ENCODE measurements at regions not wholly inside any gene's neighbourhood (a gene's known extent, or its start where the extent isn't known, plus 50 kb on each side); places are given as distances from the start of the nearest gene placed in this dataset.

GRCh38 chr1:193674292-193674944 is 488.0 kb upstream of the B3GALT2 start:
- FAIRE-seq (no peak), DNase-seq (ENCODE audit: insufficient read length, low spot score) (no peak)
- TF ChIP-seq POU2F2 (IDR thresholded peaks at IDR 0.05; ENCODE audit: low read depth, low read length) = no peak
- no peak for TF ChIP-seq SPI1 (IDR thresholded peaks at IDR 0.05; ENCODE audit: low read depth, low read length)
- no peak for TF ChIP-seq PAX5 (IDR thresholded peaks at IDR 0.05; ENCODE audit: insufficient read depth, low read length, severe bottlenecking)
- TF ChIP-seq POLR2A (IDR thresholded peaks at IDR 0.05; ENCODE audit: low read depth, low read length) = no peak
- TF ChIP-seq POLR2AphosphoS5 (IDR thresholded peaks at IDR 0.05; ENCODE audit: low read depth, low read length) = no peak
- no peak for TF ChIP-seq TAF1 (IDR thresholded peaks at IDR 0.05; ENCODE audit: low read depth, low read length)

GRCh38 chr1:193666485-193667083 is 480.2 kb upstream of the B3GALT2 start:
- TF ChIP-seq SPI1 (IDR thresholded peaks at IDR 0.05; ENCODE audit: low read depth, low read length) (no peak), TAF1 (IDR thresholded peaks at IDR 0.05; ENCODE audit: low read depth, low read length) (no peak), POLR2AphosphoS5 (IDR thresholded peaks at IDR 0.05; ENCODE audit: low read depth, low read length) (no peak), POLR2A (IDR thresholded peaks at IDR 0.05; ENCODE audit: low read depth, low read length) (no peak), PAX5 (IDR thresholded peaks at IDR 0.05; ENCODE audit: insufficient read depth, low read length, severe bottlenecking) (no peak), POU2F2 (IDR thresholded peaks at IDR 0.05; ENCODE audit: low read depth, low read length) (no peak)
- FAIRE-seq = no peak
- no peak for DNase-seq (ENCODE audit: insufficient read length, low spot score)

GRCh38 chr1:193663965-193664364 is 477.6 kb upstream of the B3GALT2 start:
- TF ChIP-seq POLR2A (IDR thresholded peaks at IDR 0.05; ENCODE audit: low read depth, low read length) (no peak), PAX5 (IDR thresholded peaks at IDR 0.05; ENCODE audit: insufficient read depth, low read length, severe bottlenecking) (no peak), POU2F2 (IDR thresholded peaks at IDR 0.05; ENCODE audit: low read depth, low read length) (no peak), TAF1 (IDR thresholded peaks at IDR 0.05; ENCODE audit: low read depth, low read length) (no peak)
- no peak for FAIRE-seq
- DNase-seq (ENCODE audit: insufficient read length, low spot score) = no peak

- DNase-seq (ENCODE audit: insufficient read length, low spot score) (no peak), FAIRE-seq (no peak)
- TF ChIP-seq SPI1 (IDR thresholded peaks at IDR 0.05; ENCODE audit: low read depth, low read length) (no peak), POLR2A (IDR thresholded peaks at IDR 0.05; ENCODE audit: low read depth, low read length) (no peak), POU2F2 (IDR thresholded peaks at IDR 0.05; ENCODE audit: low read depth, low read length) (no peak), POLR2AphosphoS5 (IDR thresholded peaks at IDR 0.05; ENCODE audit: low read depth, low read length) (no peak), PAX5 (IDR thresholded peaks at IDR 0.05; ENCODE audit: insufficient read depth, low read length, severe bottlenecking) (no peak), TAF1 (IDR thresholded peaks at IDR 0.05; ENCODE audit: low read depth, low read length) (no peak)
These were observed 475.6 kb upstream of the B3GALT2 start for GRCh38 chr1:193662030-193662429.

- no peak for FAIRE-seq
- no peak for DNase-seq (ENCODE audit: insufficient read length, low spot score)
- TF ChIP-seq POLR2AphosphoS5 (IDR thresholded peaks at IDR 0.05; ENCODE audit: low read depth, low read length) = no peak
- TF ChIP-seq POU2F2 (IDR thresholded peaks at IDR 0.05; ENCODE audit: low read depth, low read length) = no peak
- no peak for TF ChIP-seq POLR2A (IDR thresholded peaks at IDR 0.05; ENCODE audit: low read depth, low read length)
- no peak for TF ChIP-seq SPI1 (IDR thresholded peaks at IDR 0.05; ENCODE audit: low read depth, low read length)
- TF ChIP-seq PAX5 (IDR thresholded peaks at IDR 0.05; ENCODE audit: insufficient read depth, low read length, severe bottlenecking) = no peak
- no peak for TF ChIP-seq TAF1 (IDR thresholded peaks at IDR 0.05; ENCODE audit: low read depth, low read length)
These were observed 475.0 kb upstream of the B3GALT2 start for GRCh38 chr1:193661385-193661784.

- TF ChIP-seq POLR2AphosphoS5 (IDR thresholded peaks at IDR 0.05; ENCODE audit: low read depth, low read length) (no peak), SPI1 (IDR thresholded peaks at IDR 0.05; ENCODE audit: low read depth, low read length) (no peak), TAF1 (IDR thresholded peaks at IDR 0.05; ENCODE audit: low read depth, low read length) (no peak), POU2F2 (IDR thresholded peaks at IDR 0.05; ENCODE audit: low read depth, low read length) (no peak), POLR2A (IDR thresholded peaks at IDR 0.05; ENCODE audit: low read depth, low read length) (no peak), PAX5 (IDR thresholded peaks at IDR 0.05; ENCODE audit: insufficient read depth, low read length, severe bottlenecking) (no peak)
- FAIRE-seq (no peak), DNase-seq (ENCODE audit: insufficient read length, low spot score) (no peak)
These were observed 474.0 kb upstream of the B3GALT2 start for GRCh38 chr1:193660428-193660827.

- no peak for DNase-seq (ENCODE audit: insufficient read length, low spot score)
- FAIRE-seq = no peak
- TF ChIP-seq PAX5 (IDR thresholded peaks at IDR 0.05; ENCODE audit: insufficient read depth, low read length, severe bottlenecking) = no peak
These were observed 472.3 kb upstream of the B3GALT2 start for GRCh38 chr1:193658691-193659090.

- FAIRE-seq (no peak), DNase-seq (ENCODE audit: insufficient read length, low spot score) (no peak)
- TF ChIP-seq POLR2AphosphoS5 (IDR thresholded peaks at IDR 0.05; ENCODE audit: low read depth, low read length) (no peak), POU2F2 (IDR thresholded peaks at IDR 0.05; ENCODE audit: low read depth, low read length) (no peak), TAF1 (IDR thresholded peaks at IDR 0.05; ENCODE audit: low read depth, low read length) (no peak), POLR2A (IDR thresholded peaks at IDR 0.05; ENCODE audit: low read depth, low read length) (no peak), SPI1 (IDR thresholded peaks at IDR 0.05; ENCODE audit: low read depth, low read length) (no peak), PAX5 (IDR thresholded peaks at IDR 0.05; ENCODE audit: insufficient read depth, low read length, severe bottlenecking) (no peak)
These were observed 471.7 kb upstream of the B3GALT2 start for GRCh38 chr1:193658081-193658480.

- FAIRE-seq = no peak
- no peak for DNase-seq (ENCODE audit: insufficient read length, low spot score)
- TF ChIP-seq TAF1 (IDR thresholded peaks at IDR 0.05; ENCODE audit: low read depth, low read length) = no peak
- no peak for TF ChIP-seq PAX5 (IDR thresholded peaks at IDR 0.05; ENCODE audit: insufficient read depth, low read length, severe bottlenecking)
- TF ChIP-seq POLR2AphosphoS5 (IDR thresholded peaks at IDR 0.05; ENCODE audit: low read depth, low read length) = no peak
- no peak for TF ChIP-seq SPI1 (IDR thresholded peaks at IDR 0.05; ENCODE audit: low read depth, low read length)
- no peak for TF ChIP-seq POU2F2 (IDR thresholded peaks at IDR 0.05; ENCODE audit: low read depth, low read length)
- TF ChIP-seq POLR2A (IDR thresholded peaks at IDR 0.05; ENCODE audit: low read depth, low read length) = no peak
These were observed 471.1 kb upstream of the B3GALT2 start for GRCh38 chr1:193657552-193657951.

GRCh38 chr1:193656841-193657240 is 470.4 kb upstream of the B3GALT2 start:
- no peak for TF ChIP-seq POU2F2 (IDR thresholded peaks at IDR 0.05; ENCODE audit: low read depth, low read length)
- no peak for TF ChIP-seq SPI1 (IDR thresholded peaks at IDR 0.05; ENCODE audit: low read depth, low read length)
- TF ChIP-seq PAX5 (IDR thresholded peaks at IDR 0.05; ENCODE audit: insufficient read depth, low read length, severe bottlenecking) = no peak
- TF ChIP-seq POLR2A (IDR thresholded peaks at IDR 0.05; ENCODE audit: low read depth, low read length) = no peak
- TF ChIP-seq TAF1 (IDR thresholded peaks at IDR 0.05; ENCODE audit: low read depth, low read length) = no peak
- no peak for TF ChIP-seq POLR2AphosphoS5 (IDR thresholded peaks at IDR 0.05; ENCODE audit: low read depth, low read length)
- FAIRE-seq (no peak), DNase-seq (ENCODE audit: insufficient read length, low spot score) (no peak)
